H1 (cell line): ENCODE measurements at regions not wholly inside any gene's neighbourhood (a gene's known extent, or its start where the extent isn't known, plus 50 kb on each side); places are given as distances from the start of the nearest gene placed in this dataset.

Experiments
- CTCF ChIA-PET: fragments of 300-600 bp; sonication (Branson Sonifier 250); formaldehyde crosslinking; loops from one replicate; lab custom pipeline; 2021; ENCODE audit not compliant: partially characterized antibody; lab: Charles Lee
- POLR2A ChIA-PET: fragments of 300-600 bp; sonication (Branson Sonifier 250); formaldehyde crosslinking; loops from one replicate; lab custom pipeline; 2021; ENCODE audit warnings: inconsistent platforms; ENCODE audit not compliant: partially characterized antibody; lab: Charles Lee
- DNase-seq, 2 experiments: peaks; one replicate each; pipeline versions ENCODE4 v3.0.0 to v3.0.0-alpha.2; 2010 to 2022; ENCODE audit warnings: low spot score in 2 of 2, low read depth in 1 of 2, mixed read lengths in 1 of 2
- FAIRE-seq: peaks from 2 replicates; lab custom pipeline; 2011; peaks lifted over from hg19 to GRCh38; lab: Jason Lieb, UNC
- H2AFZ ChIP-seq: 2 replicates; pipeline ENCODE4 v1.8.1; 2012; ENCODE audit warnings: low read length, inconsistent platforms
- H2AK5ac ChIP-seq: 2 replicates; pipeline ENCODE4 v1.6.1; 2013; ENCODE audit warnings: low read depth, low read length
- H2BK120ac ChIP-seq: replicated peaks from 2 replicates; pipeline ENCODE3; 2013; ENCODE audit warnings: low read depth, low read length, inconsistent platforms
- H2BK12ac ChIP-seq: 2 replicates; pipeline ENCODE4 v1.6.1; 2013; ENCODE audit warnings: low read depth, low read length
- H2BK15ac ChIP-seq: 2 replicates; pipeline ENCODE4 v1.6.1; 2013; ENCODE audit warnings: low read length
- H2BK20ac ChIP-seq: 2 replicates; pipeline ENCODE4 v1.6.1; 2013; ENCODE audit warnings: low read length
- H2BK5ac ChIP-seq: 2 replicates; pipeline ENCODE4 v1.6.1; 2013; ENCODE audit warnings: low read depth, low read length
- H3K14ac ChIP-seq: 2 replicates; pipeline ENCODE4 v1.6.1; 2013; ENCODE audit warnings: inconsistent platforms; ENCODE audit not compliant: insufficient read length
- H3K18ac ChIP-seq: 2 replicates; pipeline ENCODE4 v1.6.1; 2013; ENCODE audit warnings: low read length; ENCODE audit errors: extremely low read depth
- H3K23ac ChIP-seq: 2 replicates; pipeline ENCODE4 v1.6.1; 2013; ENCODE audit warnings: inconsistent platforms; ENCODE audit not compliant: insufficient read length
- H3K23me2 ChIP-seq: 2 replicates; pipeline ENCODE4 v1.6.1; 2013; ENCODE audit warnings: low read depth, low read length
- H3K27ac ChIP-seq: 2 replicates; pipeline ENCODE4 v1.6.1; 2011; ENCODE audit warnings: low read depth, low read length, inconsistent platforms
- H3K27me3 ChIP-seq, 4 experiments: replicated peaks in 1 of 4; 1 replicate in 1 of 4; 2 replicates in 3 of 4; pipeline versions ENCODE4 v1.6.1 to v1.8.1; 2011 to 2013; ENCODE audit warnings: low read length in 3 of 4, mild to moderate bottlenecking in 3 of 4, inconsistent platforms in 2 of 4, mixed read lengths in 2 of 4, moderate library complexity in 1 of 4; ENCODE audit not compliant: control insufficient read depth in 3 of 4, insufficient read depth in 3 of 4; ENCODE audit errors: extremely low read depth in 1 of 4
- H3K36me3 ChIP-seq, 4 experiments: 2 replicates each; pipeline versions ENCODE4 v1.6.1 to v1.8.1; 2011 to 2013; ENCODE audit warnings: mild to moderate bottlenecking in 4 of 4, low read length in 3 of 4, moderate library complexity in 2 of 4, control low read depth in 1 of 4, inconsistent platforms in 1 of 4; ENCODE audit not compliant: insufficient read depth in 4 of 4, control insufficient read depth in 2 of 4
- H3K4ac ChIP-seq: replicated peaks from 2 replicates; pipeline ENCODE3; 2013; ENCODE audit warnings: low read length, low read depth, mixed read lengths, inconsistent platforms; ENCODE audit not compliant: insufficient read length
- H3K4me1 ChIP-seq, 4 experiments: replicated peaks in 1 of 4; 1 replicate in 1 of 4; 2 replicates in 3 of 4; pipeline versions ENCODE4 v1.6.1 to v1.8.1; 2011 to 2013; ENCODE audit warnings: low read length in 3 of 4, inconsistent platforms in 2 of 4, mixed read lengths in 1 of 4; ENCODE audit not compliant: insufficient read depth in 4 of 4, control insufficient read depth in 3 of 4
- H3K4me2 ChIP-seq, 2 experiments: 2 replicates each; pipeline versions ENCODE4 v1.6.1 to v1.8.1; 2011 to 2013; ENCODE audit warnings: low read depth in 2 of 2, low read length in 2 of 2, control low read depth in 1 of 2, inconsistent platforms in 1 of 2, mild to moderate bottlenecking in 1 of 2; ENCODE audit not compliant: insufficient read depth in 1 of 2
- H3K4me3 ChIP-seq, 4 experiments: fragments of 200-600, 300-600 bp in 1 of 4; sonication (generic), shearing (Covaris generic), sonication (Bioruptor Twin) in 1 of 4; 2 replicates each; pipeline versions ENCODE4 v1.5.1 to v1.8.1; 2011 to 2016; ENCODE audit warnings: low read length in 4 of 4, low read depth in 3 of 4, control low read depth in 2 of 4, inconsistent platforms in 2 of 4, mild to moderate bottlenecking in 2 of 4, mixed read lengths in 1 of 4, moderate library complexity in 1 of 4; ENCODE audit not compliant: insufficient read depth in 2 of 4; ENCODE audit errors: extremely low read depth in 1 of 4
- H3K56ac ChIP-seq: replicated peaks from 2 replicates; pipeline ENCODE3; 2013; ENCODE audit warnings: low read depth, mild to moderate bottlenecking, mixed read lengths, low read length, inconsistent platforms; ENCODE audit not compliant: insufficient read length
- H3K79me1 ChIP-seq: 2 replicates; pipeline ENCODE4 v1.6.1; 2013; ENCODE audit warnings: low read depth, low read length, control low read depth
- H3K79me2 ChIP-seq, 2 experiments: 2 replicates each; pipeline versions ENCODE4 v1.6.1 to v1.8.1; 2012 to 2013; ENCODE audit warnings: low read length in 2 of 2, mild to moderate bottlenecking in 2 of 2, inconsistent platforms in 1 of 2; ENCODE audit not compliant: insufficient read depth in 2 of 2, control insufficient read depth in 1 of 2
- H3K9ac ChIP-seq, 4 experiments: replicated peaks in 1 of 4; 1 replicate in 1 of 4; 2 replicates in 3 of 4; pipeline versions ENCODE4 v1.6.1 to v1.8.1; 2011 to 2013; ENCODE audit warnings: low read depth in 3 of 4, low read length in 3 of 4, control low read depth in 2 of 4, mild to moderate bottlenecking in 2 of 4, moderate library complexity in 2 of 4, inconsistent platforms in 1 of 4; ENCODE audit errors: extremely low read depth in 1 of 4
- H3K9me3 ChIP-seq, 2 experiments: 2 replicates each; pipeline versions ENCODE4 v1.6.1 to v1.8.1; 2012 to 2013; ENCODE audit warnings: mild to moderate bottlenecking in 2 of 2, moderate library complexity in 2 of 2, control low read depth in 1 of 2, inconsistent platforms in 1 of 2, low read depth in 1 of 2, low read length in 1 of 2, mixed read lengths in 1 of 2; ENCODE audit not compliant: insufficient read depth in 2 of 2
- H4K20me1 ChIP-seq, 2 experiments: replicated peaks in 1 of 2; 2 replicates each; pipeline versions ENCODE3 to v1.8.1; 2011 to 2013; ENCODE audit warnings: inconsistent platforms in 2 of 2, low read length in 2 of 2, mild to moderate bottlenecking in 1 of 2; ENCODE audit not compliant: insufficient read depth in 2 of 2, control insufficient read depth in 1 of 2
- H4K5ac ChIP-seq: 2 replicates; pipeline ENCODE4 v1.6.1; 2013; ENCODE audit warnings: low read length, low read depth, mixed read lengths, inconsistent platforms; ENCODE audit not compliant: insufficient read length
- H4K8ac ChIP-seq: 2 replicates; pipeline ENCODE4 v1.8.0; 2013; ENCODE audit warnings: mild to moderate bottlenecking, moderate library complexity, low read length, inconsistent platforms; ENCODE audit not compliant: insufficient read depth; ENCODE audit errors: extremely low read depth
- H4K91ac ChIP-seq: replicated peaks from 2 replicates; pipeline ENCODE3; 2013; ENCODE audit warnings: low read length, mixed read lengths, inconsistent platforms; ENCODE audit not compliant: insufficient read length
- CHD2 ChIP-seq: IDR thresholded peaks from 2 replicates; pipeline ENCODE4 v1.6.1; 2012; ENCODE audit warnings: low read length, improper control_type of control experiment
- RAD21 ChIP-seq, 2 experiments: IDR thresholded peaks in 1 of 2; conservative IDR thresholded peaks in 1 of 2; 2 replicates each; pipeline ENCODE4 v1.6.1; 2011; ENCODE audit warnings: low read depth in 2 of 2, low read length in 2 of 2, improper control_type of control experiment in 1 of 2, inconsistent platforms in 1 of 2, mild to moderate bottlenecking in 1 of 2, moderate library complexity in 1 of 2
- WGBS, 2 experiments: shearing (Covaris generic) in 1 of 2; methylation state at CpG; one replicate each; pipeline versions ENCODE4 v1.1.6 to v1.1.7; 2013 to 2015; ENCODE audit warnings: low lambda C conversion rate in 2 of 2, mixed read lengths in 2 of 2, inconsistent platforms in 1 of 2, low coverage in 1 of 2, missing lambda C conversion rate in 1 of 2; ENCODE audit not compliant: insufficient replicate concordance in 2 of 2, insufficient coverage in 1 of 2, insufficient read length in 1 of 2; ENCODE audit errors: extremely low coverage in 1 of 2, missing lambda C conversion rate in 1 of 2; 5-methylcytosine and 5-hydroxymethylcytosine counted together

GRCh38 chr2:177078855-177079254 is 133.7 kb upstream of the HNRNPA3 start:
- Histone ChIP-seq H4K91ac (no peak overlapping the region), H3K9ac (no peak overlapping the region), H2BK12ac (no peak overlapping the region), H3K27me3 (no peaks in the 10 kb centered on the region), H4K20me1 (no peaks in the 10 kb centered on the region), H2AFZ (no peak overlapping the region), H2BK5ac (no peak overlapping the region), H3K79me1 (no peaks in the 10 kb centered on the region), H2AK5ac (no peak overlapping the region), H3K4me3 (no peak overlapping the region), H4K8ac (no peak overlapping the region), H2BK120ac (no peak overlapping the region), H3K18ac (no peak overlapping the region), H3K27ac (no peak overlapping the region), H3K79me2 (no peaks in the 10 kb centered on the region), H4K5ac (no peak overlapping the region), H3K56ac (no peak overlapping the region), H3K4ac (no peak overlapping the region), H3K4me2 (no peak overlapping the region), H2BK20ac (no peak overlapping the region), H3K14ac (no peak overlapping the region), H3K36me3 (no peaks in the 10 kb centered on the region), H3K23ac (no peak overlapping the region), H3K4me1 (peaks cover 0 to 4% (median 2%) of the 10 kb centered on the region in 4 experiments; a peak in 3 of 7 replicates), H2BK15ac (no peak overlapping the region), H3K23me2 (no peaks in the 10 kb centered on the region), H3K9me3 (no peaks in the 10 kb centered on the region)
- WGBS, 2 experiments, result 71% methylated on average over 3 of the region's 3 CpGs; no CpG with 5 or more reads in 1 of the 2 experiments
- DNase-seq (no peak), FAIRE-seq (no peak)
- TF ChIP-seq CHD2 (no peak), RAD21 (IDR thresholded peaks at IDR 0.05 in 1 of 2, conservative IDR thresholded peaks at IDR 0.05 in 1 of 2; ENCODE audit: low read depth in 2 of 2, low read length in 2 of 2) (0 out of 4 replicates have a peak, but pooled peaks of 1 of the 2 experiments have one; percentile 5)
- POLR2A ChIA-PET, result no interaction called here
- CTCF ChIA-PET, result interaction anchor here (0.8 to 1.2 kb wide), 5 partner anchors 13 to 69 kb away, joined by 3 to 5 read pairs (median 3); no protein-coding TSS in a partner anchor
